Neural crest cell (in vitro differentiated cells): ENCODE measurements at regions not wholly inside any gene's neighbourhood (a gene's known extent, or its start where the extent isn't known, plus 50 kb on each side); places are given as distances from the start of the nearest gene placed in this dataset.

Experiments
- DNase-seq: peaks from one replicate; pipeline ENCODE4 v3.0.0; 2021; ENCODE audit warnings: low read depth, mixed read lengths, low spot score
- H3K27ac Mint-ChIP-seq: one replicate; pipeline ENCODE4 v1.8.0; 2021; ENCODE audit warnings: mild to moderate bottlenecking, mixed read lengths; ENCODE audit not compliant: unreplicated experiment
- H3K27me3 Mint-ChIP-seq: 2 replicates; pipeline ENCODE4 v1.8.0; 2021; ENCODE audit warnings: low read depth, mild to moderate bottlenecking, mixed read lengths
- H3K36me3 Mint-ChIP-seq: 2 replicates; pipeline ENCODE4 v1.8.0; 2021; ENCODE audit warnings: low read depth, mild to moderate bottlenecking, mixed read lengths
- H3K4me1 Mint-ChIP-seq: 2 replicates; pipeline ENCODE4 v1.8.0; 2021; ENCODE audit warnings: mixed read lengths
- H3K4me3 Mint-ChIP-seq: one replicate; pipeline ENCODE4 v1.8.0; 2021; ENCODE audit warnings: mild to moderate bottlenecking, mixed read lengths
- H3K9me3 Mint-ChIP-seq: 2 replicates; pipeline ENCODE4 v1.8.0; 2021; ENCODE audit warnings: mixed read lengths
- TF ChIP-seq, protein P1 (sequence below): fragments of 200-600 bp; sonication (generic); conservative IDR thresholded peaks from 2 replicates; pipeline ENCODE4 v1.5.0; 2021; ENCODE audit warnings: antibody characterized with exemption, mild to moderate bottlenecking

GRCh38 chr7:25945608-25946007 lies 206.4 kb upstream of the NFE2L3 start:
- Mint-ChIP-seq H3K27ac (no peak overlapping the region), H3K36me3 (no peaks in the 10 kb centered on the region), H3K27me3 (peaks cover 28% of the 10 kb centered on the region), H3K4me1 (peaks cover 30% of the 10 kb centered on the region), H3K9me3 (no peaks in the 10 kb centered on the region), H3K4me3 (no peak overlapping the region)
- TF ChIP-seq, protein P1, sequence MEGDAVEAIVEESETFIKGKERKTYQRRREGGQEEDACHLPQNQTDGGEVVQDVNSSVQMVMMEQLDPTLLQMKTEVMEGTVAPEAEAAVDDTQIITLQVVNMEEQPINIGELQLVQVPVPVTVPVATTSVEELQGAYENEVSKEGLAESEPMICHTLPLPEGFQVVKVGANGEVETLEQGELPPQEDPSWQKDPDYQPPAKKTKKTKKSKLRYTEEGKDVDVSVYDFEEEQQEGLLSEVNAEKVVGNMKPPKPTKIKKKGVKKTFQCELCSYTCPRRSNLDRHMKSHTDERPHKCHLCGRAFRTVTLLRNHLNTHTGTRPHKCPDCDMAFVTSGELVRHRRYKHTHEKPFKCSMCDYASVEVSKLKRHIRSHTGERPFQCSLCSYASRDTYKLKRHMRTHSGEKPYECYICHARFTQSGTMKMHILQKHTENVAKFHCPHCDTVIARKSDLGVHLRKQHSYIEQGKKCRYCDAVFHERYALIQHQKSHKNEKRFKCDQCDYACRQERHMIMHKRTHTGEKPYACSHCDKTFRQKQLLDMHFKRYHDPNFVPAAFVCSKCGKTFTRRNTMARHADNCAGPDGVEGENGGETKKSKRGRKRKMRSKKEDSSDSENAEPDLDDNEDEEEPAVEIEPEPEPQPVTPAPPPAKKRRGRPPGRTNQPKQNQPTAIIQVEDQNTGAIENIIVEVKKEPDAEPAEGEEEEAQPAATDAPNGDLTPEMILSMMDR = no peak
- no peak for DNase-seq

GRCh38 chr7:25946181-25946580 lies 205.8 kb upstream of the NFE2L3 start:
- Mint-ChIP-seq H3K27ac (no peak overlapping the region), H3K9me3 (no peaks in the 10 kb centered on the region), H3K27me3 (peaks cover 23% of the 10 kb centered on the region), H3K4me1 (peaks cover 27% of the 10 kb centered on the region), H3K36me3 (no peaks in the 10 kb centered on the region), H3K4me3 (no peak overlapping the region)
- TF ChIP-seq, protein P1 = no peak
- DNase-seq = no peak

- Mint-ChIP-seq H3K4me3 (no peak overlapping the region), H3K27me3 (peaks cover 27% of the 10 kb centered on the region), H3K36me3 (no peaks in the 10 kb centered on the region), H3K4me1 (peaks cover 42% of the 10 kb centered on the region), H3K27ac (no peak overlapping the region), H3K9me3 (no peaks in the 10 kb centered on the region)
- TF ChIP-seq, protein P1 = no peak
- no peak for DNase-seq
Observed at GRCh38 chr7:25947669-25948516, 204.1 kb upstream of the NFE2L3 start.

GRCh38 chr7:25949736-25950487 lies 202.1 kb upstream of the NFE2L3 start:
- H3K4me3 Mint-ChIP-seq = peak overlapping the region; percentile 97
- peaks cover 26% of the 10 kb centered on the region for H3K27me3 Mint-ChIP-seq
- H3K9me3 Mint-ChIP-seq = no peaks in the 10 kb centered on the region
- H3K36me3 Mint-ChIP-seq = no peaks in the 10 kb centered on the region
- H3K27ac Mint-ChIP-seq = peak overlapping the region; percentile 23
- H3K4me1 Mint-ChIP-seq = peaks cover 42% of the 10 kb centered on the region
- DNase-seq = peak; percentile 54
- TF ChIP-seq, protein P1 = peak; percentile 47

GRCh38 chr7:25950488-25951413 lies 201.2 kb upstream of the NFE2L3 start:
- H3K36me3 Mint-ChIP-seq = no peaks in the 10 kb centered on the region
- peaks cover 42% of the 10 kb centered on the region for H3K4me1 Mint-ChIP-seq

More at GRCh38 chr7:25950488-25951413, 201.2 kb upstream of the NFE2L3 start:
- no peaks in the 10 kb centered on the region for H3K9me3 Mint-ChIP-seq
- TF ChIP-seq, protein P1 = no peak
- H3K4me3 Mint-ChIP-seq = peak overlapping the region; percentile 97
- peak; percentile 76 for DNase-seq
- peak overlapping the region; percentile 92 for H3K27ac Mint-ChIP-seq
- peaks cover 25% of the 10 kb centered on the region for H3K27me3 Mint-ChIP-seq
